ENCODE measurements at regions not wholly inside any gene's neighbourhood (a gene's known extent, or its start where the extent isn't known, plus 50 kb on each side); places are given as distances from the start of the nearest gene placed in this dataset.
"Not testable (repeated sequence)": the region's sequence is repeated elsewhere in the genome, so short reads cannot be mapped to it uniquely, and the experiment has no call there.

DNA sequence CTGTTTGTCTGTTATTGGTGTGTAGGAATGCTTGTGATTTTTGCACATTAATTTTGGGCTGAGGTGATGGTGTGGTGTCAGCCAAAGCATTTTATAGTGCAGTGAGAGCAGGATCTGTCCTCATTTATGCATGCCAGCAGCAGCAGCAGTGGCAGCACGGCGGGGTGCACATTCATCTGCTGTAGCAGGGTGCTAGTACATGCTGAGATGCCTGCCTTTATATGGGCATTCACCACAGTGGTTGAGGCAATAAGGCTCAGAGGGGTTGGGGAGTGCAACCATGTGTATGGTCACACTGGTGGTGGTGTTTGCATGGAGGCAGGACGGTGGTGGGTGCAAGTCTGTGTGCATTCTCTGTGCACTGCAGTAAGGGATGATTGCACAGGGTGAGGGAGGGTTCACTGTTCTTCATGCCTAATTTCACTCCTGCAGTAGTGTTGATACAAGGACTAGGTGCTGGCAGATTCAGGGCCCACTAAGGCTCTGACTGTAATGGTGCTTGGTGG lies 129.3 kb upstream of the SYNCRIP start:
- no peaks in the 10 kb centered on the region for H3K4me1 Mint-ChIP-seq (ENCODE audit: low read depth)
- DNase-seq (ENCODE audit: low spot score) = no peak
- H3K27me3 Mint-ChIP-seq (ENCODE audit: insufficient read depth) = peaks cover 8% of the 10 kb centered on the region
- H3K27ac Mint-ChIP-seq = no peak overlapping the region
- H3K9me3 Mint-ChIP-seq = no peaks in the 10 kb centered on the region
- intact Hi-C loops (cut with micrococcal nuclease) = no loop called here
- no peak overlapping the region for H3K4me3 Mint-ChIP-seq
- no peaks in the 10 kb centered on the region for H3K36me3 Mint-ChIP-seq (ENCODE audit: low read depth)

- H3K9me3 Mint-ChIP-seq = no peaks in the 10 kb centered on the region
- intact Hi-C loops (cut with micrococcal nuclease) = no loop called here
- H3K36me3 Mint-ChIP-seq (ENCODE audit: low read depth) = no peaks in the 10 kb centered on the region
- H3K4me1 Mint-ChIP-seq (ENCODE audit: low read depth) = no peaks in the 10 kb centered on the region
- no peak overlapping the region for H3K27ac Mint-ChIP-seq
- H3K4me3 Mint-ChIP-seq = no peak overlapping the region
- H3K27me3 Mint-ChIP-seq (ENCODE audit: insufficient read depth) = peaks cover 8% of the 10 kb centered on the region
- DNase-seq (ENCODE audit: low spot score) = no peak
These were observed 128.8 kb upstream of the SYNCRIP start for GRCh38 chr6:85771455-85771854.

GRCh38 chr6:85764844-85765243 lies 122.2 kb upstream of the SYNCRIP start:
- intact Hi-C loops (cut with micrococcal nuclease) = no loop called here
- no peaks in the 10 kb centered on the region for H3K9me3 Mint-ChIP-seq
- no peaks in the 10 kb centered on the region for H3K36me3 Mint-ChIP-seq (ENCODE audit: low read depth)
- DNase-seq (ENCODE audit: low spot score) = no peak
- H3K4me3 Mint-ChIP-seq = no peak overlapping the region
- H3K4me1 Mint-ChIP-seq (ENCODE audit: low read depth) = no peaks in the 10 kb centered on the region
- no peak overlapping the region for H3K27ac Mint-ChIP-seq
- peaks cover 14% of the 10 kb centered on the region for H3K27me3 Mint-ChIP-seq (ENCODE audit: insufficient read depth)

DNA sequence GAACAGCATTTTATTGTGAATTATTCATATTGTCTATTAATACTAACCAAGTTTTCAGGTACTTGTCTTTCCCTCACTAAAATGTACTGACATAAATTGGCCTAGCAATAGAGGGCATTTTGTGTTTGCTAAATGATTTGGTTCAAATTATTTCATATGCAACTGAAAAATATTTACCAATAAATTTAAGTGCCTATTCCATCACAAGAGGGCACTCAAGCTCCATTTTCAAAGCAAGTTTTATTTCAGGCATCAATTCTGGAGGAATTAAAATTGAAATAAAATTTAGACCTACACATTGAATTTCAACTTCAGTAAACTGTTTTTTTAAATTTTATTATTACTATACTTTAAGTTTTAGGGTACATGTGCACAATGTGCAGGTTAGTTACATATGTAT lies 114.3 kb upstream of the SYNCRIP start:
- Mint-ChIP-seq H3K4me1 (ENCODE audit: low read depth) (no peaks in the 10 kb centered on the region), H3K27me3 (ENCODE audit: insufficient read depth) (peaks cover 7% of the 10 kb centered on the region), H3K4me3 (no peak overlapping the region), H3K9me3 (no peaks in the 10 kb centered on the region), H3K27ac (no peak overlapping the region), H3K36me3 (ENCODE audit: low read depth) (no peaks in the 10 kb centered on the region)
- DNase-seq (ENCODE audit: low spot score) = no peak
- intact Hi-C loops (cut with micrococcal nuclease) = loop anchor here (5.0 kb wide), 1 partner anchor 435 kb away; no protein-coding TSS in a partner anchor

DNA sequence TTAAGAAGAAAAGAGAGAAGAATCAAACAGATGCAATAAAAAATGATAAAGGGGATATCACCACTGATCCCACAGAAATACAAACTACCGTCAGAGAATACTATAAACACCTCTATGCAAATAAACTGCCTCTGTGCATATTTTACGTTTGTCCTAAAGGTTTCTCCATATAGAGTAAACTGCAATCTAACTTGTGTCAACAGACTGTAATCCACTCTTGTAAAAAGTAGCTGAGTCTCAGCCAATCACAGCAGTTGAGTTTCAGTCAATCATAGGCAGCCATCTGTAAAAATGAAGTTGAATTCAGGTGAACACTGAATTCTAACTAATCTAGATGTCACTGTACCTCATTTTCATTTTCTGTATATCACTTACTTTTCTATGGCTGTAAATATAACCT lies 112.2 kb upstream of the SYNCRIP start:
- no peaks in the 10 kb centered on the region for H3K36me3 Mint-ChIP-seq (ENCODE audit: low read depth)
- no peak overlapping the region for H3K4me3 Mint-ChIP-seq
- no peak overlapping the region for H3K27ac Mint-ChIP-seq
- no peak for DNase-seq (ENCODE audit: low spot score)
- no peaks in the 10 kb centered on the region for H3K9me3 Mint-ChIP-seq
- intact Hi-C loops (cut with micrococcal nuclease) = loop anchor here (5.0 kb wide), 1 partner anchor 437 kb away; no protein-coding TSS in a partner anchor
- H3K27me3 Mint-ChIP-seq (ENCODE audit: insufficient read depth) = peaks cover 7% of the 10 kb centered on the region
- H3K4me1 Mint-ChIP-seq (ENCODE audit: low read depth) = no peaks in the 10 kb centered on the region

DNA sequence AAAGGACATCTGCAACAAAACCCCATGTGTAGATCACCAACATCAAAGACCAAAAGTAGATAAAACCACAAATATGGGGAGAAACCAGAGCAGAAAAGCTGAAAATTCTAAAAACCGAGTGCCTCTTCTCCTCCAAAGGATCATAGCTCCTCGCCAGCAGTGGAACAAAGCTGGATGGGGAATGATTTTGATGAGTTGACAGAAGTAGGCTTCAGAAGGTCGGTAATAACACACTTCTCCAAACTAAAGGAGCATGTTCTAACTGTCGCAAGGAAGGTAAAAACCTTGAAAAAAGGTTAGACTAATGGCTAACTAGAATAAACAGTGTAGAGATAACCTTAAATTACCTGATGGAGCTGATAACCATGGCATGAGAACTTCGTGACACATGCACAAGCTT lies 109.9 kb upstream of the SYNCRIP start:
- no peaks in the 10 kb centered on the region for H3K4me1 Mint-ChIP-seq (ENCODE audit: low read depth)
- H3K36me3 Mint-ChIP-seq (ENCODE audit: low read depth) = no peaks in the 10 kb centered on the region
- peaks cover 8% of the 10 kb centered on the region for H3K27me3 Mint-ChIP-seq (ENCODE audit: insufficient read depth)
- H3K9me3 Mint-ChIP-seq = no peaks in the 10 kb centered on the region
- H3K27ac Mint-ChIP-seq = no peak overlapping the region
- intact Hi-C loops (cut with micrococcal nuclease) = no loop called here
- no peak for DNase-seq (ENCODE audit: low spot score)
- H3K4me3 Mint-ChIP-seq = no peak overlapping the region

- DNase-seq (ENCODE audit: low spot score) = no peak
- no peak overlapping the region for H3K27ac Mint-ChIP-seq
- H3K27me3 Mint-ChIP-seq (ENCODE audit: insufficient read depth) = peaks cover 10% of the 10 kb centered on the region
- no peaks in the 10 kb centered on the region for H3K4me1 Mint-ChIP-seq (ENCODE audit: low read depth)
- intact Hi-C loops (cut with micrococcal nuclease) = no loop called here
- no peaks in the 10 kb centered on the region for H3K9me3 Mint-ChIP-seq
- no peaks in the 10 kb centered on the region for H3K36me3 Mint-ChIP-seq (ENCODE audit: low read depth)
- H3K4me3 Mint-ChIP-seq = no peak overlapping the region
These were observed 108.8 kb upstream of the SYNCRIP start for GRCh38 chr6:85751374-85752055.

- H3K4me3 Mint-ChIP-seq; H3K27me3 Mint-ChIP-seq (ENCODE audit: insufficient read depth); H3K4me1 Mint-ChIP-seq (ENCODE audit: low read depth); intact Hi-C loops (cut with micrococcal nuclease); DNase-seq (ENCODE audit: low spot score); H3K27ac Mint-ChIP-seq; H3K9me3 Mint-ChIP-seq; H3K36me3 Mint-ChIP-seq (ENCODE audit: low read depth): not testable (repeated sequence)
These were observed 107.5 kb upstream of the SYNCRIP start for GRCh38 chr6:85750146-85750545.

DNA sequence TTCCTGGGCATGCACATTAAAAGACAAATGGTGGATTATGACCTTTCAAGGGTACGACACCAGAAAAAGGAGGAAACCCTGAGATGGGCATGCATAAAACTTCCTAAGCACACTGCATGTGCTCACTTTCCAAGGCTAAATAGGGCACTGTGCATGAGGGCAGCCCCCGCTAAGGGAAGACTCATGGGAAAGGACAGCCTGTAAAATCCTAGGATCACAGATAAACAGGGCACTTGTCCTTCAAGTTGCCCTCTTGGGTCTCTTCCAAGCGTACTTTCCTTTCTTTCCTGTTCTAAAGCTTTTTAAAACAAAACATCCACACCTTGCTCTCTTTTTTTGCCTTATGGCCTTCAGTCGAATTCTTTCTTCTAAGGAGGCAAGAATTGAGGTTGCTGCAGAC lies 106.5 kb upstream of the SYNCRIP start:
- no peak for DNase-seq (ENCODE audit: low spot score)
- intact Hi-C loops (cut with micrococcal nuclease) = no loop called here
- no peaks in the 10 kb centered on the region for H3K9me3 Mint-ChIP-seq
- no peak overlapping the region for H3K4me3 Mint-ChIP-seq
- H3K4me1 Mint-ChIP-seq (ENCODE audit: low read depth) = no peaks in the 10 kb centered on the region
- H3K27ac Mint-ChIP-seq = no peak overlapping the region
- peaks cover 7% of the 10 kb centered on the region for H3K27me3 Mint-ChIP-seq (ENCODE audit: insufficient read depth)
- no peaks in the 10 kb centered on the region for H3K36me3 Mint-ChIP-seq (ENCODE audit: low read depth)

DNA sequence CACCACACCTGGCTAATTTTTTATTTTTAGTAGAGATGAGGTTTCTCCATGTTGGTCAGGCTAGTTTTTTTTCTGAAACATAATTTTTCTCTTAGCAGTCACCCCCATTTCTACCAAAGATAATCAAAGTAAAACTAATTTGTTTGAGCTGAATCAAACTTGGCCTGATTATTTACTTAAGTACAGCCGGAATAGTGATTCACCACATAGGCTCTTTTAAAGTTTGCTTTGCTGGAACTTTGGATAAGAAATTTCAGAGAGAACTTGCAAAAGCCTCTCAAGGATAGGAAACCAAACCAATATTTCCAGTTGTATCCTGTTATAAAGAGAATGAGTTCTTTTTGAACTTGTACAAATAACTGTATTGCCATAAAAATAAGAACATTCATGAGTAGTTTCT lies 105.0 kb upstream of the SYNCRIP start:
- Mint-ChIP-seq H3K4me3 (no peak overlapping the region), H3K9me3 (no peaks in the 10 kb centered on the region), H3K36me3 (ENCODE audit: low read depth) (no peaks in the 10 kb centered on the region), H3K27ac (no peak overlapping the region), H3K27me3 (ENCODE audit: insufficient read depth) (peaks cover 7% of the 10 kb centered on the region), H3K4me1 (ENCODE audit: low read depth) (no peaks in the 10 kb centered on the region)
- intact Hi-C loops (cut with micrococcal nuclease) = no loop called here
- no peak for DNase-seq (ENCODE audit: low spot score)

- Mint-ChIP-seq H3K4me1 (ENCODE audit: low read depth) (no peaks in the 10 kb centered on the region), H3K36me3 (ENCODE audit: low read depth) (no peaks in the 10 kb centered on the region), H3K27ac (no peak overlapping the region), H3K27me3 (ENCODE audit: insufficient read depth) (peaks cover 7% of the 10 kb centered on the region), H3K4me3 (no peak overlapping the region), H3K9me3 (no peaks in the 10 kb centered on the region)
- DNase-seq (ENCODE audit: low spot score) = no peak
- intact Hi-C loops (cut with micrococcal nuclease) = no loop called here
These were observed 104.4 kb upstream of the SYNCRIP start for GRCh38 chr6:85747093-85747492.

- H3K9me3 Mint-ChIP-seq = no peaks in the 10 kb centered on the region
- H3K4me1 Mint-ChIP-seq (ENCODE audit: low read depth) = no peaks in the 10 kb centered on the region
- intact Hi-C loops (cut with micrococcal nuclease) = no loop called here
- H3K4me3 Mint-ChIP-seq = no peak overlapping the region
- H3K36me3 Mint-ChIP-seq (ENCODE audit: low read depth) = no peaks in the 10 kb centered on the region
- H3K27ac Mint-ChIP-seq = no peak overlapping the region
- peaks cover 4% of the 10 kb centered on the region for H3K27me3 Mint-ChIP-seq (ENCODE audit: insufficient read depth)
- DNase-seq (ENCODE audit: low spot score) = no peak
These were observed 101.8 kb upstream of the SYNCRIP start for GRCh38 chr6:85744433-85744970.

DNA sequence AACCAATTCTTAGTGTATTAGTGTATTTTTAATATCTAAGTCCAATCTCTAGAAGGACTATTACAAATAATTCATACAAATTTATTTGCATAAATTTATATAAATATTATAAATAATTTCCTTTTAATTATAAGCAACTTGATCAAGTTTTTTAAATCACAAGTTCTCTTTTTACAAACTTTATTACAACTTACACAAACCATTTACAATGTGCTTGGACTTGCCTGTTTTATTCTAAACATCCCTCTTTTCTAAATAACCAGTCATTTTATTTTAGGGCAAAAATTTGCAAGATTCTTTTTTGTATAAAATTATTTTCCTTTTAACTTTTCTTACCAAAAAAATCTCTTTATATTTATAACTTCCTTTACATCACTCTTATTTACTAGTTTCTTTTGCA lies 83.5 kb upstream of the SYNCRIP start:
- Mint-ChIP-seq H3K36me3 (ENCODE audit: low read depth) (no peaks in the 10 kb centered on the region), H3K27ac (no peak overlapping the region), H3K27me3 (ENCODE audit: insufficient read depth) (no peaks in the 10 kb centered on the region), H3K4me1 (ENCODE audit: low read depth) (no peaks in the 10 kb centered on the region), H3K4me3 (no peak overlapping the region), H3K9me3 (peaks cover 4% of the 10 kb centered on the region)
- intact Hi-C loops (cut with micrococcal nuclease) = no loop called here
- no peak for DNase-seq (ENCODE audit: low spot score)

GRCh38 chr6:85715797-85716196 lies 73.1 kb upstream of the SYNCRIP start:
- Mint-ChIP-seq H3K4me1 (ENCODE audit: low read depth) (no peaks in the 10 kb centered on the region), H3K27ac (no peak overlapping the region), H3K4me3 (no peak overlapping the region), H3K27me3 (ENCODE audit: insufficient read depth) (peaks cover 4% of the 10 kb centered on the region), H3K9me3 (peaks cover 11% of the 10 kb centered on the region), H3K36me3 (ENCODE audit: low read depth) (no peaks in the 10 kb centered on the region)
- no peak for DNase-seq (ENCODE audit: low spot score)
- intact Hi-C loops (cut with micrococcal nuclease) = no loop called here

Measured in activated T-helper 1 cell treated with anti-CD3 and anti-CD28 coated beads, Interleukin-12 subunit alpha, Interleukin-12 subunit beta, Interleukin-2, Interleukin-4 antibody, amounts not matched to agents 30 ng/mL and 10 ng/mL and 1 ng/mL, durations not matched to agents 14 hours and 24 hours and 36 hours (primary cell).